ENCODE measurements at regions not wholly inside any gene's neighbourhood (a gene's known extent, or its start where the extent isn't known, plus 50 kb on each side); places are given as distances from the start of the nearest gene placed in this dataset.

GRCh38 chr12:126309278-126309677 is 1244.0 kb downstream of the AACS start:
- H3K4me3 ChIP-seq (ENCODE audit: low read depth, low read length): no peak overlapping the region
- no peak for TF ChIP-seq CTCF (conservative IDR thresholded peaks at IDR 0.05; ENCODE audit: low read depth, low read length)
- no peak for DNase-seq (ENCODE audit: low read depth)

- no peak for DNase-seq (ENCODE audit: low read depth)
- no peak overlapping the region for H3K4me3 ChIP-seq (ENCODE audit: low read depth, low read length)
- TF ChIP-seq CTCF (conservative IDR thresholded peaks at IDR 0.05; ENCODE audit: low read depth, low read length): no peak
These were observed 1247.2 kb downstream of the AACS start for GRCh38 chr12:126312457-126312856.

- no peak for DNase-seq (ENCODE audit: low read depth)
- no peak for TF ChIP-seq CTCF (conservative IDR thresholded peaks at IDR 0.05; ENCODE audit: low read depth, low read length)
- H3K4me3 ChIP-seq (ENCODE audit: low read depth, low read length): no peak overlapping the region
These were observed 1251.2 kb downstream of the AACS start for GRCh38 chr12:126316411-126316810.

GRCh38 chr12:126337556-126338441 is 1272.6 kb downstream of the AACS start:
- TF ChIP-seq CTCF (conservative IDR thresholded peaks at IDR 0.05; ENCODE audit: low read depth, low read length): no peak
- no peak overlapping the region for H3K4me3 ChIP-seq (ENCODE audit: low read depth, low read length)
- no peak for DNase-seq (ENCODE audit: low read depth)

GRCh38 chr12:126342866-126343265 is 1277.6 kb downstream of the AACS start:
- no peak overlapping the region for H3K4me3 ChIP-seq (ENCODE audit: low read depth, low read length)
- no peak for TF ChIP-seq CTCF (conservative IDR thresholded peaks at IDR 0.05; ENCODE audit: low read depth, low read length)
- no peak for DNase-seq (ENCODE audit: low read depth)

- DNase-seq (ENCODE audit: low read depth): no peak
- H3K4me3 ChIP-seq (ENCODE audit: low read depth, low read length): no peak overlapping the region
- TF ChIP-seq CTCF (conservative IDR thresholded peaks at IDR 0.05; ENCODE audit: low read depth, low read length): no peak
These were observed 1278.1 kb downstream of the AACS start for GRCh38 chr12:126343321-126343720.

GRCh38 chr12:126346087-126346486 is 1280.9 kb downstream of the AACS start:
- no peak for TF ChIP-seq CTCF (conservative IDR thresholded peaks at IDR 0.05; ENCODE audit: low read depth, low read length)
- DNase-seq (ENCODE audit: low read depth): no peak

More at GRCh38 chr12:126346087-126346486, 1280.9 kb downstream of the AACS start:
- no peak overlapping the region for H3K4me3 ChIP-seq (ENCODE audit: low read depth, low read length)
